HEK293T (cell line): ENCODE measurements at regions not wholly inside any gene's neighbourhood (a gene's known extent, or its start where the extent isn't known, plus 50 kb on each side); places are given as distances from the start of the nearest gene placed in this dataset.

Experiments
- CTBP1 ChIP-seq: fragments of 450-650 bp; IDR thresholded peaks from 2 replicates; pipeline ENCODE4 v1.6.1; 2016; ENCODE audit warnings: borderline replicate concordance
- FOXA1 ChIP-seq: fragments of 450-650 bp; IDR thresholded peaks from 2 replicates; pipeline ENCODE4 v1.6.1; 2016; ENCODE audit warnings: mild to moderate bottlenecking
- FOXK2 ChIP-seq: fragments of 450-650 bp; IDR thresholded peaks from 2 replicates; pipeline ENCODE4 v1.6.1; 2016; ENCODE audit warnings: mild to moderate bottlenecking
- FOXM1 ChIP-seq: fragments of 450-650 bp; IDR thresholded peaks from 2 replicates; pipeline ENCODE4 v1.6.1; 2017; ENCODE audit warnings: mild to moderate bottlenecking, borderline replicate concordance
- LEF1 ChIP-seq: fragments of 450-650 bp; IDR thresholded peaks from 2 replicates; pipeline ENCODE4 v1.6.1; 2017; ENCODE audit warnings: mild to moderate bottlenecking, borderline replicate concordance
- NFRKB ChIP-seq: fragments of 450-650 bp; IDR thresholded peaks from 2 replicates; pipeline ENCODE4 v1.6.1; 2016; ENCODE audit warnings: mild to moderate bottlenecking, moderate library complexity
- SP1 ChIP-seq: fragments of 450-650 bp; IDR thresholded peaks from 2 replicates; pipeline ENCODE4 v1.6.1; 2017
- TARDBP ChIP-seq: fragments of 450-650 bp; IDR thresholded peaks from 2 replicates; pipeline ENCODE4 v1.6.1; 2016

GRCh38 chr2:6297238-6297637, 568.5 kb downstream of the CMPK2 start:
- no peak for TF ChIP-seq NFRKB
- TF ChIP-seq FOXK2, result no peak
- TF ChIP-seq LEF1, result no peak
- TF ChIP-seq TARDBP, result no peak
- no peak for TF ChIP-seq FOXA1
- no peak for TF ChIP-seq FOXM1
- TF ChIP-seq CTBP1, result no peak
- no peak for TF ChIP-seq SP1
